ENCODE measurements at regions not wholly inside any gene's neighbourhood (a gene's known extent, or its start where the extent isn't known, plus 50 kb on each side); places are given as distances from the start of the nearest gene placed in this dataset.

DNA sequence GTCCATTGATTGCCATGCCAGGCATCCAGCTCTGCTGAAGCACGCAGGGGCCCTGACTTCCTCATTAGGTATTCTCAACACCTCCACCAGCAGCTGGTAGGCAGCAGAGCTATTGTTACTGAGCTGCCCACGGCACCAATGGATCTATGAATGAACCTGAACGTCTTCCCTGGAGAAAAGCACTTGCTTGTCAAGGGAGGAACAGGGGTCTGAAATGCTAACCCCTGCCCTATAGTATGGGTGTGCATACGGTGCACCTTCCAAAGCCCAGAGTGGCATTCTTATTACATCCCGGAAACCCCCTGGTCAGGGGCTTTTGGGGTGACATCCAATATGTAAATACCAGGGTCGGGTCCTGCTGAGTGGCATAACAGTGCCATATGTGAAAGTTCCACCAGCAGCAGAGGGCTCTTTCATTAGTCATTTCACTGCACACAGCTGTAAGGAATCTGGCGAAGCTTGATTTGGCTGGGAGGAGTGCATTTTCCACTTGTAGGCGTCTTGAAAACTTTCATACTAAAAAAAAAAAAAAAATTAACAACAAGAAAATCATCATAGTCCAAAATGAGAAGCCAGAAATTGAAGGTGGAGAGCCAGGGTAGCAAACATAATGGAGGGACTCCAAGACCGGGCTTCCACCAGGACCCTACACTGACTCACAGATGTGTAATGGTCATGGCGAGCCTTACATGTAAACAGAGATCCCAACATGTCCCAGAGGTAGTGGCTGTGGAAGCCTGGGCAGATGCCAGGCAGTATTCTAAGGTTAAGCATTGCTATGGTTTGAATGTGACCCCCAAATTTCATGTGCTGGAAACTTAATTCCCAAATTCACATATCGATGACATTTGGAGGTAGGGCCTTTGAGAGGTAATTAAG, 58.8 kb upstream of the PRDX6 start:
- Histone ChIP-seq H3K79me1 (ENCODE audit: low read depth, low read length) (no peaks in the 10 kb centered on the region), H3K27ac (ENCODE audit: low read depth, low read length) (no peak overlapping the region), H4K5ac (ENCODE audit: insufficient read length, low read depth, low read length) (no peak overlapping the region), H2BK12ac (ENCODE audit: low read depth, low read length) (no peak overlapping the region), H2AK5ac (ENCODE audit: low read depth, low read length) (no peak overlapping the region), H2BK20ac (ENCODE audit: low read length) (no peak overlapping the region), H2BK120ac (replicated peaks; ENCODE audit: low read depth, low read length) (no peak overlapping the region), H4K8ac (ENCODE audit: extremely low read depth, insufficient read depth, low read length) (no peak overlapping the region), H3K36me3 (ENCODE audit: control insufficient read depth in 2 of 4, insufficient read depth in 4 of 4, low read length in 3 of 4) (no peaks in the 10 kb centered on the region), H2BK5ac (ENCODE audit: low read depth, low read length) (no peak overlapping the region), H2AFZ (ENCODE audit: low read length) (no peak overlapping the region), H3K4ac (replicated peaks; ENCODE audit: insufficient read length, low read depth, low read length) (no peak overlapping the region), H3K9ac (replicated peaks in 1 of 4; ENCODE audit: extremely low read depth in 1 of 4, low read depth in 3 of 4, low read length in 3 of 4) (no peak overlapping the region), H3K9me3 (ENCODE audit: insufficient read depth in 2 of 2, low read depth in 1 of 2, low read length in 1 of 2) (no peaks in the 10 kb centered on the region), H3K14ac (ENCODE audit: insufficient read length) (no peak overlapping the region), H4K91ac (replicated peaks; ENCODE audit: insufficient read length, low read length) (no peak overlapping the region), H2BK15ac (ENCODE audit: low read length) (no peak overlapping the region), H3K23ac (ENCODE audit: insufficient read length) (no peak overlapping the region), H3K4me3 (ENCODE audit: extremely low read depth in 1 of 4, insufficient read depth in 2 of 4, low read depth in 3 of 4, low read length in 4 of 4) (no peak overlapping the region), H3K4me2 (ENCODE audit: insufficient read depth in 1 of 2, low read depth in 2 of 2, low read length in 2 of 2) (no peak overlapping the region), H3K27me3 (replicated peaks in 1 of 4; ENCODE audit: control insufficient read depth in 3 of 4, extremely low read depth in 1 of 4, insufficient read depth in 3 of 4, low read length in 3 of 4) (no peaks in the 10 kb centered on the region), H3K56ac (replicated peaks; ENCODE audit: insufficient read length, low read depth, low read length) (no peak overlapping the region), H3K23me2 (ENCODE audit: low read depth, low read length) (no peaks in the 10 kb centered on the region), H3K4me1 (replicated peaks in 1 of 4; ENCODE audit: control insufficient read depth in 3 of 4, insufficient read depth in 4 of 4, low read length in 3 of 4) (peaks cover 0 to 4% (median 1%) of the 10 kb centered on the region in 4 experiments; a peak in 4 of 7 replicates), H3K79me2 (ENCODE audit: control insufficient read depth in 1 of 2, insufficient read depth in 2 of 2, low read length in 2 of 2) (no peaks in the 10 kb centered on the region), H4K20me1 (replicated peaks in 1 of 2; ENCODE audit: control insufficient read depth in 1 of 2, insufficient read depth in 2 of 2, low read length in 2 of 2) (peaks cover 2% of the 10 kb centered on the region in 2 experiments), H3K18ac (ENCODE audit: extremely low read depth, low read length) (no peak overlapping the region)
- ChIA-PET CTCF (ENCODE audit: partially characterized antibody) (interaction anchor here (0.6 to 1.8 kb wide), 6 partner anchors 11 to 673 kb away, joined by 3 to 7 read pairs (median 3); no protein-coding TSS in a partner anchor), POLR2A (ENCODE audit: partially characterized antibody) (no interaction called here)
- TF ChIP-seq JUND (IDR thresholded peaks at IDR 0.05; ENCODE audit: low read length) (no peak), NRF1 (IDR thresholded peaks at IDR 0.05; ENCODE audit: low read depth, low read length) (no peak), CHD1 (IDR thresholded peaks at IDR 0.05; ENCODE audit: low read depth, low read length) (no peak), TAF7 (optimal IDR thresholded peaks at IDR 0.05; ENCODE audit: borderline replicate concordance, low read depth, low read length) (no peak), POLR2A (IDR thresholded peaks at IDR 0.05; ENCODE audit: control extremely low read depth in 1 of 2, low read depth in 2 of 2, low read length in 2 of 2) (no peak), KDM4A (IDR thresholded peaks at IDR 0.05; ENCODE audit: low read depth, low read length, severe bottlenecking) (no peak), CREB1 (IDR thresholded peaks at IDR 0.05) (no peak), NANOG (IDR thresholded peaks at IDR 0.05; ENCODE audit: insufficient read depth, low read depth, low read length, poor library complexity, severe bottlenecking) (no peak), YY1 (IDR thresholded peaks at IDR 0.05; ENCODE audit: low read depth, low read length) (no peak), RXRA (IDR thresholded peaks at IDR 0.05; ENCODE audit: insufficient read depth, low read depth, low read length) (no peak)
- WGBS, 2 experiments (ENCODE audit: extremely low coverage in 1 of 2, insufficient coverage in 1 of 2, insufficient read length in 1 of 2, insufficient replicate concordance in 2 of 2, low coverage in 1 of 2, low lambda C conversion rate in 2 of 2, missing lambda C conversion rate in 1 of 2): 85% methylated on average over 11 of the region's 11 CpGs; no CpG with 5 or more reads in 1 of the 2 experiments
- FAIRE-seq: no peak
- no peak for DNase-seq (ENCODE audit: low read depth in 1 of 2, low spot score in 2 of 2)

All from H1 (cell line).